ENCODE measurements at regions not wholly inside any gene's neighbourhood (a gene's known extent, or its start where the extent isn't known, plus 50 kb on each side); places are given as distances from the start of the nearest gene placed in this dataset.

- ChIA-PET POLR2A (no interaction called here), CTCF (no interaction called here)
- H3K27ac ChIP-seq (ENCODE audit: low read depth in 2 of 2, low read length in 1 of 2) = no peak overlapping the region
- no peak overlapping the region for H2AFZ ChIP-seq (ENCODE audit: low read depth)
- H3K27me3 ChIP-seq (ENCODE audit: insufficient read depth) = no peaks in the 10 kb centered on the region
- H3K4me1 ChIP-seq (ENCODE audit: control insufficient read depth in 1 of 2, insufficient read depth in 2 of 2, low read depth in 1 of 2, low read length in 1 of 2) = no peaks in the 10 kb centered on the region
- H4K20me1 ChIP-seq (ENCODE audit: insufficient read depth) = no peaks in the 10 kb centered on the region
- no peaks in the 10 kb centered on the region for H3K9me2 ChIP-seq
- H3K4me3 ChIP-seq (ENCODE audit: low read depth in 2 of 2, low read length in 1 of 2) = no peak overlapping the region
- WGBS (ENCODE audit: low lambda C conversion rate) = 0% methylated on average over 1 of the region's 1 CpG
- TF ChIP-seq RCOR1 (IDR thresholded peaks at IDR 0.05; ENCODE audit: low read length) = no peak
- no peak for TF ChIP-seq FOSL2 (IDR thresholded peaks at IDR 0.05; ENCODE audit: borderline replicate concordance, low read depth)
- no peak for TF ChIP-seq TEAD4 (IDR thresholded peaks at IDR 0.05; ENCODE audit: borderline replicate concordance, insufficient read depth)
- no peak for TF ChIP-seq JUND (IDR thresholded peaks at IDR 0.05)
- no peak for TF ChIP-seq ELF1 (IDR thresholded peaks at IDR 0.05)
- no peak for TF ChIP-seq EZH2phosphoT487 (IDR thresholded peaks at IDR 0.05; ENCODE audit: borderline replicate concordance, low read depth)
- no peak for TF ChIP-seq CTCF (IDR thresholded peaks at IDR 0.05)
- TF ChIP-seq MXI1 (IDR thresholded peaks at IDR 0.05; ENCODE audit: low read depth, low read length) = no peak
- TF ChIP-seq FOXJ3 (CRISPR knock-in tag; IDR thresholded peaks at IDR 0.05) = no peak
- no peak for TF ChIP-seq IRF3 (IDR thresholded peaks at IDR 0.05; ENCODE audit: low read depth, low read length)
- DNase-seq = no peak
- no peaks in the 10 kb centered on the region for H3F3A ChIP-seq (replicated peaks; ENCODE audit: insufficient read depth)
- 0 out of 2 replicates have a peak, but pooled peaks cover 3% of the 10 kb centered on the region for H3K9me3 ChIP-seq
- no peak overlapping the region for H3K9ac ChIP-seq
- H3K79me2 ChIP-seq (ENCODE audit: insufficient read depth) = no peaks in the 10 kb centered on the region
- no peaks in the 10 kb centered on the region for H3K36me3 ChIP-seq (replicated peaks in 1 of 2; ENCODE audit: control insufficient read depth in 1 of 2, insufficient read depth in 2 of 2, low read length in 1 of 2)
- H3K4me2 ChIP-seq = no peak overlapping the region
Observed at GRCh38 chr4:10959586-10959985, 275.0 kb upstream of the CLNK start.

- Histone ChIP-seq H3K4me2 (no peak overlapping the region), H3F3A (replicated peaks; ENCODE audit: insufficient read depth) (no peaks in the 10 kb centered on the region), H3K36me3 (replicated peaks in 1 of 2; ENCODE audit: control insufficient read depth in 1 of 2, insufficient read depth in 2 of 2, low read length in 1 of 2) (no peaks in the 10 kb centered on the region), H3K27ac (ENCODE audit: low read depth in 2 of 2, low read length in 1 of 2) (no peak overlapping the region), H4K20me1 (ENCODE audit: insufficient read depth) (no peaks in the 10 kb centered on the region), H3K27me3 (ENCODE audit: insufficient read depth) (no peaks in the 10 kb centered on the region), H3K9me3 (0 out of 2 replicates have a peak, but pooled peaks cover 3% of the 10 kb centered on the region), H2AFZ (ENCODE audit: low read depth) (no peak overlapping the region), H3K9ac (no peak overlapping the region), H3K9me2 (no peaks in the 10 kb centered on the region), H3K4me1 (ENCODE audit: control insufficient read depth in 1 of 2, insufficient read depth in 2 of 2, low read depth in 1 of 2, low read length in 1 of 2) (no peaks in the 10 kb centered on the region), H3K79me2 (ENCODE audit: insufficient read depth) (no peaks in the 10 kb centered on the region), H3K4me3 (ENCODE audit: low read depth in 2 of 2, low read length in 1 of 2) (no peak overlapping the region)
- CTCF ChIA-PET = no interaction called here
- POLR2A ChIA-PET = no interaction called here
- DNase-seq = no peak
- 17% methylated on average over 5 of the region's 5 CpGs for WGBS (ENCODE audit: low lambda C conversion rate)
- TF ChIP-seq TAF1 (IDR thresholded peaks at IDR 0.05; ENCODE audit: borderline replicate concordance, low read depth, low read length) = no peak
- TF ChIP-seq REST (IDR thresholded peaks at IDR 0.05; ENCODE audit: low read depth, low read length) = no peak
- no peak for TF ChIP-seq SIN3A (IDR thresholded peaks at IDR 0.05; ENCODE audit: borderline replicate concordance, low read depth, low read length)
- no peak for TF ChIP-seq PBX3 (IDR thresholded peaks at IDR 0.05)
- TF ChIP-seq EZH2phosphoT487 (IDR thresholded peaks at IDR 0.05; ENCODE audit: borderline replicate concordance, low read depth) = no peak
- TF ChIP-seq GATA2 (CRISPR knock-in tag; IDR thresholded peaks at IDR 0.05) = no peak
- no peak for TF ChIP-seq GABPA (IDR thresholded peaks at IDR 0.05; ENCODE audit: low read depth)
- no peak for TF ChIP-seq ELF1 (IDR thresholded peaks at IDR 0.05)
- TF ChIP-seq JUND (IDR thresholded peaks at IDR 0.05) = no peak
- TF ChIP-seq CTCF (IDR thresholded peaks at IDR 0.05) = no peak
- no peak for TF ChIP-seq FOXJ3 (CRISPR knock-in tag; IDR thresholded peaks at IDR 0.05)
- no peak for TF ChIP-seq TCF12 (IDR thresholded peaks at IDR 0.05)
Observed at GRCh38 chr4:10958226-10958856, 273.8 kb upstream of the CLNK start.

All from SK-N-SH (cell line).